ENCODE measurements at regions not wholly inside any gene's neighbourhood (a gene's known extent, or its start where the extent isn't known, plus 50 kb on each side); places are given as distances from the start of the nearest gene placed in this dataset.
A peak's percentile ranks its signal among the peaks of the same experiment; 100 is the strongest.

DNA sequence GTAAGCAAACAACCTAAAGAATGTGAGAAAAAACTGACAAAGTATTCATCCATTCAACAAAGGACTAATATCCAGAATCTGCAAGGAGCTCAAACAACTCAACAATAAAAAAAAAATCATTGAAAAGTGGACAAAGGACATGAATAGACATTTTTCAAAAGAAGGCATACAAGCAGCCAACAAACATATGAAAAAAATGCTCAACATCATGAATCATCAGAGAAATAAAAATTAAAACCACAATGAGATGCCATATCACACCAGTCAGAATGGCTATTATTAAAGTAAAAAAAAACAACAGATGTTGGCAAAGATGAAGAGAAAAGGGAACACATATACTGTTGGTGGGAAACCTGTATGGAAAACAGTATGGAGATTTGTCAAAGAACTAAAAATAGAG is 120.7 kb upstream of the ADGRL3 start:
- DNase-seq (ENCODE audit: low read depth) = no peak

DNA sequence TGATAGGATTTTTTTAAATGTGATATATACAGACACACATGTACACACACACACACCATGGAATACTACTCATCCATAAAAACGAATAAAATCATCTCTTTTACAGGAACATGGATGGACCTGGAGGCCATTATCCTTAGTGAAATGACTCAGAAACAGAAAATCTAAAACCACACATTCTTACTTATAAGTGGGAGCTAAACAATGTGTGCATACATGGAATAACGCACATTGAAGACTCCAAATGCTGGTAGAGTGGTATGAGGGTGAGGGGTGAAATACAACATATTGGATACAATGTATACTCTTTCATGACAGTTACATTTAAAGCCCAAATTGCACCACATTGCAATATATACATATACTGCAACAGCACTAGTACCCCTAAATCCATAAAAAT is 120.2 kb upstream of the ADGRL3 start:
- TF ChIP-seq, protein P1, sequence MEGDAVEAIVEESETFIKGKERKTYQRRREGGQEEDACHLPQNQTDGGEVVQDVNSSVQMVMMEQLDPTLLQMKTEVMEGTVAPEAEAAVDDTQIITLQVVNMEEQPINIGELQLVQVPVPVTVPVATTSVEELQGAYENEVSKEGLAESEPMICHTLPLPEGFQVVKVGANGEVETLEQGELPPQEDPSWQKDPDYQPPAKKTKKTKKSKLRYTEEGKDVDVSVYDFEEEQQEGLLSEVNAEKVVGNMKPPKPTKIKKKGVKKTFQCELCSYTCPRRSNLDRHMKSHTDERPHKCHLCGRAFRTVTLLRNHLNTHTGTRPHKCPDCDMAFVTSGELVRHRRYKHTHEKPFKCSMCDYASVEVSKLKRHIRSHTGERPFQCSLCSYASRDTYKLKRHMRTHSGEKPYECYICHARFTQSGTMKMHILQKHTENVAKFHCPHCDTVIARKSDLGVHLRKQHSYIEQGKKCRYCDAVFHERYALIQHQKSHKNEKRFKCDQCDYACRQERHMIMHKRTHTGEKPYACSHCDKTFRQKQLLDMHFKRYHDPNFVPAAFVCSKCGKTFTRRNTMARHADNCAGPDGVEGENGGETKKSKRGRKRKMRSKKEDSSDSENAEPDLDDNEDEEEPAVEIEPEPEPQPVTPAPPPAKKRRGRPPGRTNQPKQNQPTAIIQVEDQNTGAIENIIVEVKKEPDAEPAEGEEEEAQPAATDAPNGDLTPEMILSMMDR (IDR thresholded peaks at IDR 0.05; ENCODE audit: insufficient read depth, low read depth, low read length, missing control alignments) = no peak
- no peak overlapping the region for H3K4me3 ChIP-seq (ENCODE audit: low read length)
- no peak for DNase-seq (ENCODE audit: low read depth)

More for the DNA sequence above, 120.7 kb upstream of the ADGRL3 start:
- TF ChIP-seq, protein P1 (IDR thresholded peaks at IDR 0.05; ENCODE audit: insufficient read depth, low read depth, low read length, missing control alignments) = no peak
- no peak overlapping the region for H3K4me3 ChIP-seq (ENCODE audit: low read length)

DNA sequence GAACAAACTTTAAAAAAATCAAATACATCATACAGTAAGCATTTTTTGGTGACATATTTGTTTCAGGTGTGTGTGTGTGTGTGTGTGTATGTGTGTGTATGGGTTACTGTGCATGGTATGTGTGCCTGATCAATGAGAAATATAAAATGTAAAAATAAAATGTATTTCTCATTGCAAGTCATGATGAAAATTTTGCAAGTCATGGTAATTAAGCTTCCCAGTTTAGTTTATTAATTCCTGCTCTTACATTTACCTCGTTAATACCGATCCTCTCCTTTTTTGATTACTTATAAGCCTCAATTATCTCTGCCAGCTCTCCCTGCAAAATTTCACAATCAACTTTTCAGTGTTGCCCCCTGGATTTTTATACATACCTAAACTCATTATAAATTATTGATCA is 114.6 kb upstream of the ADGRL3 start:
- TF ChIP-seq, protein P1 (IDR thresholded peaks at IDR 0.05; ENCODE audit: insufficient read depth, low read depth, low read length, missing control alignments) = no peak
- H3K4me3 ChIP-seq (ENCODE audit: low read length) = no peak overlapping the region
- DNase-seq (ENCODE audit: low read depth) = no peak

- TF ChIP-seq, protein P1 (IDR thresholded peaks at IDR 0.05; ENCODE audit: insufficient read depth, low read depth, low read length, missing control alignments) = no peak
Measured at GRCh38 chr4:61086357-61086756, 113.8 kb upstream of the ADGRL3 start.

GRCh38 chr4:61086979-61087378 is 113.1 kb upstream of the ADGRL3 start:
- H3K4me3 ChIP-seq (ENCODE audit: low read length) = no peak overlapping the region
- TF ChIP-seq, protein P1 (IDR thresholded peaks at IDR 0.05; ENCODE audit: insufficient read depth, low read depth, low read length, missing control alignments) = no peak
- DNase-seq (ENCODE audit: low read depth) = no peak

More at GRCh38 chr4:61086357-61086756, 113.8 kb upstream of the ADGRL3 start:
- H3K4me3 ChIP-seq (ENCODE audit: low read length) = no peak overlapping the region
- no peak for DNase-seq (ENCODE audit: low read depth)

- DNase-seq (ENCODE audit: low read depth) = peak; percentile 40
- H3K4me3 ChIP-seq (ENCODE audit: low read length) = no peak overlapping the region
- TF ChIP-seq, protein P1 (IDR thresholded peaks at IDR 0.05; ENCODE audit: insufficient read depth, low read depth, low read length, missing control alignments) = no peak
Measured at GRCh38 chr4:61094854-61095598, 105.1 kb upstream of the ADGRL3 start.

GRCh38 chr4:61128682-61129081 is 71.4 kb upstream of the ADGRL3 start:
- TF ChIP-seq, protein P1 (IDR thresholded peaks at IDR 0.05; ENCODE audit: insufficient read depth, low read depth, low read length, missing control alignments) = no peak
- no peak overlapping the region for H3K4me3 ChIP-seq (ENCODE audit: low read length)

More at GRCh38 chr4:61128682-61129081, 71.4 kb upstream of the ADGRL3 start:
- DNase-seq (ENCODE audit: low read depth) = no peak
